ENCODE measurements at regions not wholly inside any gene's neighbourhood (a gene's known extent, or its start where the extent isn't known, plus 50 kb on each side); places are given as distances from the start of the nearest gene placed in this dataset.

GRCh38 chr2:191778041-191778440 lies 68.8 kb downstream of the CAVIN2 start:
- Histone ChIP-seq H3K4me2 (ENCODE audit: low read length) (no peak overlapping the region), H2AFZ (ENCODE audit: low read length) (no peak overlapping the region), H3K4me3 (ENCODE audit: low read depth, low read length, poor library complexity, severe bottlenecking) (no peak overlapping the region), H4K20me1 (ENCODE audit: insufficient read depth, low read length) (no peaks in the 10 kb centered on the region), H3K9me3 (ENCODE audit: low read length) (no peaks in the 10 kb centered on the region), H3K27ac (ENCODE audit: low read depth, low read length, poor library complexity, severe bottlenecking) (no peak overlapping the region), H3K9me2 (ENCODE audit: low read depth, low read length) (no peaks in the 10 kb centered on the region), H3K79me2 (ENCODE audit: insufficient read depth, low read length) (no peaks in the 10 kb centered on the region), H3K36me3 (ENCODE audit: insufficient read depth, low read length) (no peaks in the 10 kb centered on the region), H3F3A (ENCODE audit: insufficient read depth, low read length) (no peaks in the 10 kb centered on the region), H3K4me1 (ENCODE audit: insufficient read depth, low read length, severe bottlenecking) (no peaks in the 10 kb centered on the region), H3K27me3 (ENCODE audit: insufficient read depth, low read length) (no peaks in the 10 kb centered on the region), H3K9ac (ENCODE audit: low read length) (no peak overlapping the region)
- no peak for TF ChIP-seq EZH2 (IDR thresholded peaks at IDR 0.05; ENCODE audit: borderline replicate concordance, low read length)
- TF ChIP-seq, protein P1, sequence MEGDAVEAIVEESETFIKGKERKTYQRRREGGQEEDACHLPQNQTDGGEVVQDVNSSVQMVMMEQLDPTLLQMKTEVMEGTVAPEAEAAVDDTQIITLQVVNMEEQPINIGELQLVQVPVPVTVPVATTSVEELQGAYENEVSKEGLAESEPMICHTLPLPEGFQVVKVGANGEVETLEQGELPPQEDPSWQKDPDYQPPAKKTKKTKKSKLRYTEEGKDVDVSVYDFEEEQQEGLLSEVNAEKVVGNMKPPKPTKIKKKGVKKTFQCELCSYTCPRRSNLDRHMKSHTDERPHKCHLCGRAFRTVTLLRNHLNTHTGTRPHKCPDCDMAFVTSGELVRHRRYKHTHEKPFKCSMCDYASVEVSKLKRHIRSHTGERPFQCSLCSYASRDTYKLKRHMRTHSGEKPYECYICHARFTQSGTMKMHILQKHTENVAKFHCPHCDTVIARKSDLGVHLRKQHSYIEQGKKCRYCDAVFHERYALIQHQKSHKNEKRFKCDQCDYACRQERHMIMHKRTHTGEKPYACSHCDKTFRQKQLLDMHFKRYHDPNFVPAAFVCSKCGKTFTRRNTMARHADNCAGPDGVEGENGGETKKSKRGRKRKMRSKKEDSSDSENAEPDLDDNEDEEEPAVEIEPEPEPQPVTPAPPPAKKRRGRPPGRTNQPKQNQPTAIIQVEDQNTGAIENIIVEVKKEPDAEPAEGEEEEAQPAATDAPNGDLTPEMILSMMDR (IDR thresholded peaks at IDR 0.05; ENCODE audit: low read length): no peak

DNA sequence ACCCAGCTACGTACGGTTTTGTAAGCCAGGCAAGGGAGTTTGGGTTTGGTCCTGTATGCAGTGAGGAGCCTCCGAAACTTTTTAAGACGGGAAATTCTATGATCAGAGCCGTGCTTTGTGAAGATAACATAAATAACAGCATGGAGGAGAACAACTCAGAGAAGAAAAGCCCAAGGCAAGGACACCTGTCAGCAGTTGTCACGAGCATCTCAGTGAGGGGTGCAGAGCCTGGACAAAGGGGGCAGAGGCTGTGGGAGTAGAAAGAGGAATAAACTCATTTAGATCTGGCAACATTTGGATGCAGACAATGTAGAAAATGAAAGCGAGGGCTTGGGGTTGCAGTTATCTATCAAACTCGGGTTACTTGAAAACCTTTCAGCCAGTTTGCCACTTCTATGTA lies 64.5 kb downstream of the CAVIN2 start:
- Histone ChIP-seq H3F3A (ENCODE audit: insufficient read depth, low read length) (no peaks in the 10 kb centered on the region), H3K9me2 (ENCODE audit: low read depth, low read length) (no peaks in the 10 kb centered on the region), H3K36me3 (ENCODE audit: insufficient read depth, low read length) (no peaks in the 10 kb centered on the region), H4K20me1 (ENCODE audit: insufficient read depth, low read length) (no peaks in the 10 kb centered on the region), H3K27me3 (ENCODE audit: insufficient read depth, low read length) (no peaks in the 10 kb centered on the region), H3K4me3 (ENCODE audit: low read depth, low read length, poor library complexity, severe bottlenecking) (no peak overlapping the region), H3K27ac (ENCODE audit: low read depth, low read length, poor library complexity, severe bottlenecking) (no peak overlapping the region), H3K79me2 (ENCODE audit: insufficient read depth, low read length) (no peaks in the 10 kb centered on the region), H3K4me1 (ENCODE audit: insufficient read depth, low read length, severe bottlenecking) (no peaks in the 10 kb centered on the region), H3K4me2 (ENCODE audit: low read length) (no peak overlapping the region), H3K9ac (ENCODE audit: low read length) (no peak overlapping the region), H2AFZ (ENCODE audit: low read length) (no peak overlapping the region), H3K9me3 (ENCODE audit: low read length) (no peaks in the 10 kb centered on the region)
- TF ChIP-seq, protein P1 (IDR thresholded peaks at IDR 0.05; ENCODE audit: low read length): no peak
- no peak for TF ChIP-seq EZH2 (IDR thresholded peaks at IDR 0.05; ENCODE audit: borderline replicate concordance, low read length)

GRCh38 chr2:191783416-191783815 lies 63.5 kb downstream of the CAVIN2 start:
- Histone ChIP-seq H3K4me1 (ENCODE audit: insufficient read depth, low read length, severe bottlenecking) (no peaks in the 10 kb centered on the region), H3K9me2 (ENCODE audit: low read depth, low read length) (no peaks in the 10 kb centered on the region), H3K79me2 (ENCODE audit: insufficient read depth, low read length) (no peaks in the 10 kb centered on the region), H3K27ac (ENCODE audit: low read depth, low read length, poor library complexity, severe bottlenecking) (no peak overlapping the region), H3K4me3 (ENCODE audit: low read depth, low read length, poor library complexity, severe bottlenecking) (no peak overlapping the region), H4K20me1 (ENCODE audit: insufficient read depth, low read length) (no peaks in the 10 kb centered on the region), H3K36me3 (ENCODE audit: insufficient read depth, low read length) (no peaks in the 10 kb centered on the region), H3K9ac (ENCODE audit: low read length) (no peak overlapping the region), H3K9me3 (ENCODE audit: low read length) (no peaks in the 10 kb centered on the region), H2AFZ (ENCODE audit: low read length) (no peak overlapping the region), H3K4me2 (ENCODE audit: low read length) (no peak overlapping the region), H3K27me3 (ENCODE audit: insufficient read depth, low read length) (no peaks in the 10 kb centered on the region), H3F3A (ENCODE audit: insufficient read depth, low read length) (no peaks in the 10 kb centered on the region)
- no peak for TF ChIP-seq EZH2 (IDR thresholded peaks at IDR 0.05; ENCODE audit: borderline replicate concordance, low read length)
- TF ChIP-seq, protein P1 (IDR thresholded peaks at IDR 0.05; ENCODE audit: low read length): no peak
